RPMI7951 (cell line): ENCODE measurements at regions not wholly inside any gene's neighbourhood (a gene's known extent, or its start where the extent isn't known, plus 50 kb on each side); places are given as distances from the start of the nearest gene placed in this dataset.

Experiments used
- DNase-seq: peaks from one replicate; pipeline ENCODE4 v3.0.0-alpha.2; 2012; ENCODE audit warnings: low read depth

GRCh38 chr7:19448091-19448490, 260.7 kb downstream of the POLR1F start:
- no peak for DNase-seq

- peak; percentile 63 for DNase-seq
Observed at GRCh38 chr7:19442016-19442785, 266.6 kb downstream of the POLR1F start.

- no peak for DNase-seq
Observed at GRCh38 chr7:19439517-19439916, 269.3 kb downstream of the POLR1F start.

- no peak for DNase-seq
Observed at GRCh38 chr7:19437446-19437845, 271.4 kb downstream of the POLR1F start.

- no peak for DNase-seq
Observed at GRCh38 chr7:19427944-19428343, 280.9 kb downstream of the POLR1F start.

- DNase-seq = no peak
Observed at GRCh38 chr7:19421861-19422260, 276.6 kb upstream of the FERD3L start.

DNA sequence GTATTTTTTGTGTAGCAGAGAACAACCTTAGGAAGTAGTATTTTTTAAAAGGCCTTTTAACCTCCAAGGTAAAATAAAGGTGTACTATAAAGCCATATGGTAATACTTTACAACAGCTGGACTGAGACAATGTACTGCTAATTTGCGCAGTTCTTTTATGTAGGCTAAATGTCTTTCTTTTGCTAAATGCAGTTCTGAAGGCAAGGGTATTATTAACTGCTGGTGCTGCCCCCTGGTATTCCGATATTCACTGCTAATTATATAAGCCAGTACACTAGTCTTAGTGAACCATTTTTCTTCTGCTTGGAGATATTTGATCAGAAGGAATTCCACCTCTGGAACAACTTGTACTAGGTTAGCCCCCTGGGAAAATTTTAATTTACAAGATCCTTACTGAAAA, 272.0 kb upstream of the FERD3L start:
- DNase-seq = no peak

DNA sequence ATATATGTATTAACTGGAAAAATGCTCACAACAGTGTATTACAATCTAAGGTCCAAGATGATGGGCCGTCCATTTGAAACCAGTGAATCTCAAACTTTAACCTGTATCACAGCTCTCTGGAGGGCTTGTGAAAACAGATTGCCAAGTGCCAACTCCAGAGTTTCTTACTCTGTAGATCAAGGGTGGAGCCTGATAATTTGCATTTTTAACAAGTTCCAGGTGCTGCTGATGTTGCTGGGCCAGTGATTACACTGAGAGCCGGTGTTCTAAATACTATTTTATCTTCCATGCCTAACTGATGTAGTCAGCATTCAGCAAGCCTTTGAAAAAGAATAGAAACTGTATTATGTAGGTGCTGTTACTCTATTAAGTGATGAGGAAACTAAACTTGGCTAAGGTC, 269.9 kb upstream of the FERD3L start:
- DNase-seq = no peak

GRCh38 chr7:19413443-19413965, 268.3 kb upstream of the FERD3L start:
- no peak for DNase-seq

DNA sequence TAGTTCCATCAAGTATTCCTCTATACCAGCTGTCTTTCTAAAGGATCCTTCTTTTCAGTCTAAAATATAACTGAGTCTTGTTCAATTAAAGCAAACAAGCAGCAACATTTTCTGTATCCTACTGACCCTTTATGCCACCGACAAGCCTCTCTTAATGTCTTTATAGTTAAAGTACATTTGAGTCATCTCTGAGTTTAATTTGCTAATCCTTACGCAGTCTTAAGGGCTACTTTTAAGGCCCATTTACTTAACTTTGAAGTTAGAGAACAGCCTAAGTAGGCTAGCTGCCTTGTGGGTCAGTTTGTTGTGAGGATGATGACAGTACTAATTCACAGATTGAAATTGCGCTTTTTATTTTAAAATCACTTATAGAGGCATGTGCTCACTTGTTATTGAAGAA, 265.5 kb upstream of the FERD3L start:
- DNase-seq = no peak

DNA sequence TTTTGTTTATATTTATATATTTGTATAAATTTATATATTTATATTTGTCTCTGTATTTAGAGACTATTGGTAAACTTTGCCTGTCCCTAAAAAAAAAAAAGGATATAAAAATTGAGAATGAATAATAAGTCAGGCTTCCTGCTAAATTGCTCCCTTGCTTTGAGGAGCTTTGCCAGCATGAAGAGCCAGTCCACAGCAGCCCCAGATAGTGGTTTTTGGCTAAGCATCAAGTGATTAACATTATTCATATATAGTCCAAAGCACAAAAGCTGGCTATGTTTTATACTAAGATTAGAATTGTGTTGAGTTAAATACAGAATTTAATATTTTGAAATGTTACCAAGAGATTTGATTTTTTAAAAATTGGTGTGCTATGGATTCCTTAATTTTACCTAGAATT, 264.9 kb upstream of the FERD3L start:
- DNase-seq = no peak

GRCh38 chr7:19408706-19409220, 263.5 kb upstream of the FERD3L start:
- DNase-seq = peak; percentile 45

- no peak for DNase-seq
Observed at GRCh38 chr7:19407270-19407669, 262.0 kb upstream of the FERD3L start.

GRCh38 chr7:19405541-19405940, 260.3 kb upstream of the FERD3L start:
- DNase-seq = peak; percentile 76

GRCh38 chr7:19404912-19405329, 259.7 kb upstream of the FERD3L start:
- DNase-seq = peak; percentile 99

GRCh38 chr7:19403691-19404090, 258.5 kb upstream of the FERD3L start:
- peak; percentile 13 for DNase-seq

DNA sequence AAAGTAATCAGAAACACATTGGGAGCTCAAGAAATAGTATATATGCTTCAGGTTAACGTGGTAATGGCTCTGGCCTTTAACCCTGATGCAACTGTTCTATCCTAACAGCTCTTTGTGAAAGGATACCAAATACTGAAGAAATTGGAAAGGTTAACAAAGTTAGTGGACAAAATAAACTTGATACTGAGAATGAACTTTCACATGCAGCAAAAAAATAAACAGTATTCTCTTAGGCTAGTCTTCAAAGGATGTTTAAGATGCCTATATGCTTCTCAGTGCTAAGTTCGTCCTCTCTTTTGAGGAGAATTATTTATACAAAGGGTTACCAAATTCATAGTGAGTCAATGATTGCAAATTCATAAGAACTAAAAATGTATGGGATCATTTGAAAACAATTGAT, 256.2 kb upstream of the FERD3L start:
- no peak for DNase-seq

DNA sequence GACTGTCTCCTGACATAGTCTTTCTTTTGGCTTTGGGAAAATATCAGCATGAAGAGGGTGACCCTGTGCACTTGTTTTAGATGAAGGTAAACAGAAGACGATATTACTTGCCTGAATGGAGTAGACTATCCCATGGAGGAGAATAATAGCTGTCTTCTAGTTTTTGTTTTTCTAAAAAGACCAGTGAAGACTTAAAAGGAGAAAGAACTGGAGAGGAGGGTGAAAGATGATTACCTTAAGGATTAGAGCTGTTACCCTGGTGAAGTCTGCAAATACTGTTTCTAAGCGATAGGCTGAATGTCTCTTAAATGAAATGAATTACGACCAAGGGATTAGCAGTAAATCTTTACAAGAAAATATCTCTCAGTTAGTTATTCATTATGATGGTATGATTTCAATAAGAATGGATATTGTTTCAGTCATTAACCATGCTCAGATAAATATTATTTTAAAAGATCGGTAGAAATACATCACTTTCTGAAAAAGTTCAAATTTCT, 255.6 kb upstream of the FERD3L start:
- DNase-seq = no peak

- peak; percentile 65 for DNase-seq
Observed at GRCh38 chr7:19397911-19398310, 252.7 kb upstream of the FERD3L start.

- DNase-seq = peak; percentile 56
Observed at GRCh38 chr7:19392246-19392645, 247.0 kb upstream of the FERD3L start.

GRCh38 chr7:19390795-19391194, 245.6 kb upstream of the FERD3L start:
- DNase-seq = no peak

DNA sequence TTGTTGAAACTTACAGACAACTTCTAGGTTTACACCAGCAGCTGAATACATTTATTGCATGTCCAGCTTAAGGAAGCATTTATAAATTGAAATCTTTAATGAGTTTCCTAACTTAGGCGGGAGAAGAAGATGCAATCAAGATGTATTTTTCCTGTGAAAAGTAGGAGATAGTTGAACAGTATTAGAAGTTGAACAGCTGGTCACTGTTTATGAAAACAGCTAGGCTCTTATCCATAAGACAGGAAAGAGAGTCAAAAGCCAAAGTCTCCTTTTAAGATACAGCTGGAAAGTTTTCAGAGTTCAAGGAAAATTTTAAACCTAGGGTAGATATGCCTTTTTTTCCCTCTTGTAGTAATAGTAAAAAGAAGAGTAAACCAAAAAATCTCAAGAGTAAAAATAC, 236.1 kb upstream of the FERD3L start:
- DNase-seq = no peak

DNA sequence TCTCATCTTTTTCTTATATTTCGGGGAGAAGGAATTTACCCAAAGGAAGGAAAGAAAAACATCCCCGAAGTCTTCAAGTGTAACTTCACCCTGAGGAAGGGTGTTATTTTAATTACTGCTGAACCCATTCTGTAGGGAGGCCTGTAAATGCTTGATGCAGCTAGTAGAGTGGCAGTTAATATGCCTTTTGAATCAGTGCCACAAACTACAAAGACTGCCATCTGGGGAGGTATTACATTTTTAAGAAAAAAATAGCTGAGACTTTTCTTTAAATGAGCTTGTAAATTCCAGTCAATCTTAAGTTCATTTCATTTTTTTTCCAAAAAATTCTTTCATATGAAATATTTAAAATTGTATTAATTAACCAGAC, 233.1 kb upstream of the FERD3L start:
- peak; percentile 18 for DNase-seq
